Right hindlimb (tissue), 1 donor: ENCODE measurements at regions not wholly inside any gene's neighbourhood (a gene's known extent, or its start where the extent isn't known, plus 50 kb on each side); places are given as distances from the start of the nearest gene placed in this dataset.
A peak's percentile ranks its signal among the peaks of the same experiment; 100 is the strongest.
"Not testable (repeated sequence)": the region's sequence is repeated elsewhere in the genome, so short reads cannot be mapped to it uniquely, and the experiment has no call there.

Experiments
- DNase-seq: peaks from one replicate; pipeline ENCODE4 v3.0.0-alpha.2; 2018

DNA sequence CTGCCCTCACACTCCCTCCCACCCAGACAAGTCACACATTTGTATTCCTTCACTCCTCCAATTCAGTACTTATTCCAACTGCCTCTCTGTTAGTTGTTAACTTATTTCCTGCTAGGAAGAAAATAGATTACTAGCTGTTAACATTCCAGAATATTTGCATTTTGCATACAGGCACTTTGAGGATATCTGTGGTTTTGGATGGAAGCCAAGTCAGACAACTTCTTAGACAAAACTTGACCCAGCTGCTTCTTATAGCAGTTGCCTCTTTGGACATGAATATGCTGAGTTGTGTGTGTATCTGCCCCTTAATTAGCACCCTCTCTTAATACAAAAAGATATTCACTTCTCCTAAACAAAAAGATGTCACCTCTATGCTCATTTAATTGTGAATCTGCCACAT, 1280.6 kb upstream of the ACO1 start:
- no peak for DNase-seq

DNA sequence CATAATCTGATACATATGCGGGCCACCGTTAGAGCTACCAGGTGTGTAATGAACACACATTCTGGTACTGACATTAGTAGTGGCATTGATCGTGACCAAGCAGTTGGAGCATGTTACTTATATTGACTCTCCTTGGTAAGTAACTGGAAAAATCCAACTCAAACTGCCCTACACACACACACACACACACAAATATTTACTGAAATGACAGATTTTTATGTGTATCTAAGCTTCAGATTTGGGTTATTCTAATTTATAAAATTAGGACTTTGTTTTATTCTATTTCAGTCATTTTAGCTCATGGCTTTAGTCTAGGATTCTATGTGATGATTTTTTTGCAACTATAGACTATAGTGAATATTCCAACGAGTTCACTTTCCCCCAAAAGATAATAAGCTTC, 1280.2 kb upstream of the ACO1 start:
- DNase-seq, result no peak

DNA sequence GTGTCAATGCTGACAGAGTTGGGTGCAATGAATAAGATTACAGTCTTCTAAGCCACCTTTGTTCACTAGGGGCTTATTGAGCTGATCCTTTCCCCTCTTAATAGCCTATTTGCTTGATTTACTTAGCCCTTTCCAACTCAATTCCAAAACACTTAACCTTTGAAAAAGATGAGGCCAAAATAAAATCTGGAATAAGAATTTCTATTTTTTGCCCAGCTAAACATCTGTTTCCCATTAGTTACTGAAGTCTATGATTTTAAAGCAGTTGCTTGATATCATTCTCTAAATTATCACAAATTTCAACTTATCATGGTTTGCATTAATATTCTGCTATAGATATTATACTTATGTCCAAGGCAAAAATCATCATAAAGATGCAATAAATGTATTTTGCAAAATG, 1272.0 kb upstream of the ACO1 start:
- no peak for DNase-seq

DNA sequence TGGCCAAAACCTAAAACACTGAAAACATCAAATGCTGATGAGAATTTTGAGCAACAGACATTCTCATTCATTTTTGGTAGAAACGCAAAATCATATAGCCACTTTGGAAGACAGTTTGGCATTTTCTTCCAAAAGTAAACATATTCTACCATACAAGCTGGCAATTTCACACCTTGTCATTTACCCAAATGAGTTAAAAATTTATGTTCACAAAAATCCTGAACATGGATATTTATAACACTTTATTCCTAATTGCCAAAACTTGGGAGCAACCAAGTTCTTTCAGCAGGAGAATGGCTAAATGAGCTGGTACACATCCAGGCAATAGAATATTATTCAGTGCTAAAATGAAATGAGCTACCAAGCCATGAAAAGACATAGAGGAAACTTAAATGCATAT, 1270.1 kb upstream of the ACO1 start:
- no peak for DNase-seq

DNA sequence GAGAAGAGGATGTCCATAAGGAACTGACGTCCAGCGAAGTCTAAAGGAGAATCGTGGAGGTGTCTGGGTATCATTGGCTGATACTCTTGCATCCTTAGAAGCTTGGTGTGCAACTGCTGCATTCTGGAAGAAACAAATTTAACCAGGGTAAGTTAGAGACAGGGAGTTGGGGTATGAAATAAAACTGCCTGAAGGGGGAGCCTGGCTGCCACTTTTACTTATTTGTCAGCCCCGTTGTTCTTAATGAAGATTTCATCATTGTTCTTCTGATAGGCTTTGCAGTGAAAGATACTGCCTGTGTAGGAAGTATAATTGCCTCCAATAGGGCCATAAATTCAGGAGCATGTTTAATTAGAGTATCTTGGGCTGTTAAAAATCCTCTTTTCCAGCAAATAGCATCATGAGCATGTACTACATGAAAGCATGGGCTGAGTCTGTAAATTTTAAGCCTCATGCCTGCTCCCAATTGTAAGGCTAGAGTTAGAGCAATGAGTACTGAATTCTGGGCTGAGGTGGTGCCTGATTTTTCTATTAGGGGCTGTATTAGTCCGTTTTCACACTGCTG, 1264.5 kb upstream of the ACO1 start:
- no peak for DNase-seq

DNA sequence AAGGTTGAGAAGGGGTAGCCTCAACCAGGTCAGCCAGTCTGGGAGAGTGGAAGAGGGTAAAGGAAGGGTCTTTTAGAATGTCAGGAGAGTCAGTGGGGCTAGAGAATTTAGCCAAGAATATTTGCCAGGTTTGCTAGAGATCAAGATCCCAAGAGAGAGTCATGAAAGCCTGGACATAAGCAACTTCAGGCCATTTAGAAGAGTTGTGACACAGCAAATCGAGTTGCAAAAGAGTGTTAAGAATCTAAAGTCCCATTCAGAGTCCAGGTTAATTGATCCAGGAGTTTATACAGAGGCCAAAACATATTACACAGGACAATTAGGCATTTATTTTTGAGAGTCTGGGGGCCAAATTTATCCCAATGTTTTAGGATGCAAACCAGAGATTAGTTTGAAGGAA, 1260.1 kb upstream of the ACO1 start:
- DNase-seq, result no peak

DNA sequence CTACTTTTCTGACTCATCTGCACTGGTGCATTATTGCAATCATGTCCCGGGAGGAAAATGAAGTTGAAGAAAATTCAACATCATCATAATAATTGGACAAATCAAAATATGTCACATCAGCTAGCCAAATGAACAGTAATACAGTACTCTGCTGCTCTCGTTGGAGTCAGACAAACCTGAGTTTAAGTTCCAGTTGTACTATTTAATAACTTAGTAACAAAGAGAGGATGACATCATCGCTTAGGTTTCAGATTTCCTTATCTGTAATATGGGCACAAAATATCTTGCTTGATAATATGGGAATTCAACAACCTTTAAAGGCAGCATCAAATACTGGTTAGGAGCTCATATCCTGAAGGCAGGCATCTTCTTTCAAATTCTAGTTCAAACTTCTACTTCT, 1248.9 kb upstream of the ACO1 start:
- DNase-seq, result no peak

DNA sequence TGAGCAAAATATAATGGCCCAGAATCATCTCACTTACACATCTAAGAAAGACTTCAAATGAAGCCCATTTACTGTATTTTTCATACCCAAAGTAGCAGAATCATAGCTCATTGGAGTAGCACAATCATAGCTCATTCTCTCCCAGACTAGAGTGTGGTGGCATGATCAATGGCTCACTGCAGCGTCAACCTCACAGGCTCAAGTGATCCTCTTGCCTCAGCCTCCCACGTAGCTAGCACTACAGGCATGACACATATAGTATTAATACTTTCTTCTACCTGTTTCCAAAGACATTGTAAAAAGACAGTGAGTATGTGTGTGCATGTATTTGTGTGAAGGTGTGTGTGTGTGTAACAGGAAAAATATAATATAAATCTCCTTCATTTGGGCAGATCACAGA, 1247.9 kb upstream of the ACO1 start:
- DNase-seq, result no peak

DNA sequence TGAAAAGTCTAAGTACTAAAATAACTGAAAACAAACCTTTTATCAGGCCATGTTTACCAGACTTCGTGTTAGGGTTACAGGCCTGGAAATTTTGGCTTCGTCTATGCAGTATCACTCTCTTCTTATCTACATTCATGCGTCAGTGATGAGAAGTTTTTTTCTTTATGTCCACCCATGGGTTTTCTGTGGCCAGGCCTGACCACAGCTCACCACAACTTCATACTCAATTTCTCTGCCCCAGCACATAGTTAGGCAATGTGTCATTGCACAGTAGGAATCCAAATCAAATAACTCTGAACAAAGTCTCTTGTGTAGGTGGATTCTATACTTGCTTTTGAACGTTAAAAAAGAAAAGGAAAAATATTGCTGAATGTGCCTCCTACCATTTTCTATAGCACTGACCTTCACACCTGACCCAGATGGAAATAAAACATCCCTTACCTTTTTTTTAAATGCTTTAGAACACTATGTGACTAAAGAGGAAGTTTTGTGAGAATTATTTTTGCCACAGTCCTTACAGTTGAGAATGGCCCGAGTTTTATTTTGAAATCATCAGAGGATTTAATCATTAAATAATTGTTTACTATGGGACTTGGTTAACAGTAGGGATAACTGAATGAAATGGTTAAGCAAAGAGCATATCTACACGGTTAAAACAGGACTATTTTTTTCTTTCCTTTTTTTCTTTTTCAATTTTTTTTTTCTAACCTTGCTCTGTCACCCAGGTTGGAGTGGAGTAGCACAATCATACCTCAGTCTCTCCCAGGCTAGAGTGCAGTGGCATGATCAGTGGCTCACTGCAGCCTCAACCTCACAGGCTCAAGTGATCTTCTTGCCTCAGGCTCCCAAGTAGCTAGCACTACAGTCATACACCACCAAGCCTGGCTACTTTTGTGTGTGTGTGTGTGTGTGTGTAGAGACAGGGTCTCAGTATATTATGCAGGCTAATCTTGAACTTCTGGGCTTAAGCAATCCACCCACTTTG, 1247.0 kb upstream of the ACO1 start:
- no peak for DNase-seq

DNA sequence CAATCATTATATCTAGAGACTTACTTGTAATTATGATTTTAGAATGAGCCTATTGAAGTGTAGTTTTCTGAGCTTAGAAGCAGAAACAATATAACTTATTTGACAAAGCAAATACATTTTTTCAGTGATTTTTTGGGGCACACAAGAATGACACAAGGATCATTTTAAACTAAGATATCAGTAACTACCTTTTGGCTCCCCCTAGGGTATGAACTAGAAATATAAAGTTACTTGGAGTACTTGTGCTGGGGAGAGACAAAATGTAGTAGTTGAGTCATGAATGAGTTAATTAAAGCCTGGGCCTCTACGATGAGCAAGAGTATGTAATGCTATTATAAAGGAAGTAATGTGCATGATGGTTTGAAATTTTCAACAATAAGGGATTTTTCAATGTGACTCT, 1244.1 kb upstream of the ACO1 start:
- no peak for DNase-seq

DNA sequence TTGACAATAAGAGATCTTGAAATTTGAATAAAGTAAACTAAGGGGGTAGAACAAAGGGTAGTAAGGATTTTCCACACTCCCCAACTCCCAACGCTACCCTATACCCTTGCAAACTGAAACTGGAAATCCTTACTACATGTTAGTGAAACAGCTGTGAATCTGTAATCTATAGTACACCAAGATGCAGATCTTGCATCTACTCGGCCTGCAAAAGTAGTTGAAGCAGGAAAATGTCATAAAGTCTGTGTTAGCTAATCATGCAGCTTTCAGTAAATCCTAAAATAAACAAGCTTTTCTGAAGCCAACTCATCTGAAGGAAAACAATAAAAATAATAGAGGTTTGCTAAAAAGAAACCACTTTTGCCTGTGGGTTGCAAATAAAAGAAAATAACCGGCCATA, 1242.0 kb upstream of the ACO1 start:
- DNase-seq, result no peak

DNA sequence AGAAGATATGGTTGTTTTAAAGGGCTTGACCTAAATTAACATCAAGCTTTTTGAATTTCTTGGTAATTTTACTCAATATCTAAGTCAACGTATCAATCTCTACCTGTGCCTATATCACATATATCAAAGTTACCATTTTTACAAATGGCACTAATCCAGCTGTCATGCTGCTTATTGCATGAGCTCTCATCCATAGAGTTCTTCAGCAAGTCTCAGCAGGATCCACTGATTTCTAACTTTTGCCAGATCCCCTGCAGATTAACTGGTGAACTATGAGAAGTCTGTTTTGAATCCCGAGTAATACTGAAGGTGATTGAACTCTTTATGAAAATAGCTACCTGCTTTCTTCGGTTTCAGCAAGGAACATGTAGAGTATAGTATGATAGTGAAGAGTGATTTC, 1239.8 kb upstream of the ACO1 start:
- no peak for DNase-seq

DNA sequence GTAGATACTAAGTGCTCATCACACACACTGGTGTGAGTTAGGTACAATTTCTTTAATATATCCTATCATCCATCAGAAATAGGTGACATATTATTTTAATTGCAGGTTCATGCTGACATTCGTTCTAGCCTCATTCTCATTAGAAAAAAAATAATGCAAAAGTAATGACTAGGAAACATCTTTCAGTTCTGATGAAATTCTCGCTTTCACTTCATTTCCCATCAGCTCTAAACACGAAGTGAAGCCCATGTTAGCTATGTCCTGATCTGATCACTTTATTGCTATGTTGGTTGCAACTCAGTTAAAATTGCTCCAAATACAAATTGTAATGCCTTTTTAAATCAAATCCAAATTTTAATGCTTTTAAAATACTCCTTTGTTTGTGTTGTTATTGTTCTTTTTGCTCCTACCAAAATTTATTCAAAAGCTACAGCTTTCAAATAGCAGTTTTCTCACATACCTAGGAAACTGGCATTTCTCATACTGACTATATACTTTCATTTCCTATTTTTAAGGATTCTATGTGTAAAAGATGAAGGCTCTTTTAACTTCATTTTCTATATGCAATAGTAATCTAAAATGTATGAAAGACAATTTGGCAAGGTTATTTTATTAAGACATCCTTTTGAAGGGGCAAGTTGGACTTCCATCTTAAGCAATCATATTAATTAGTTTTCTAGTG, 1237.8 kb upstream of the ACO1 start:
- no peak for DNase-seq

DNA sequence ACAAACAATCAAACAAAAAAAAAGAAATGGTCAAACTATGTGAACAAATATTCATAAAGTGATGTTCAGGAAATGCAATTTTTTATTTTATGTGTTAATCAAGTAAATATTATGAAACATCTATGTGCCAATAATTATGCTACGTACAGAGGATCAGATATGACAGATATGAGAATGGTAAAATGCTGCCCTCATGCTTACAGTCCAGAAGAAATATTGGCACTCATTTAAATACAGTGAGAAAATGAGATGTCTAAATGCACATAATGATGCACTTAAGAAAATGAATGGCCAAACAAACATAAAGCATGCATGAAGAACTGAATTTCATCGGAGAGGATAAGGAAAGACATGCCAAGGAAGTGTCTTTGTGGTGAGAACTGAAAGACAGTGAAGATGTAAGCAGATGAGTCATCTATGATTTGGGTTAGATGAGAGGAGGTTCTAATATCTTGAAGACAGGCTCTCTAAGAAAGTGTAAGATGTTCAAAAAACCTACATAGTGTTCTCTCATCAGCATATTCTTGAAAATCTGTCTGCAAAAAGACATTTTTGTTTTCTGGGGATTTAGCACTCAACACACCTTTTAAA, 1231.1 kb upstream of the ACO1 start:
- DNase-seq, result no peak

DNA sequence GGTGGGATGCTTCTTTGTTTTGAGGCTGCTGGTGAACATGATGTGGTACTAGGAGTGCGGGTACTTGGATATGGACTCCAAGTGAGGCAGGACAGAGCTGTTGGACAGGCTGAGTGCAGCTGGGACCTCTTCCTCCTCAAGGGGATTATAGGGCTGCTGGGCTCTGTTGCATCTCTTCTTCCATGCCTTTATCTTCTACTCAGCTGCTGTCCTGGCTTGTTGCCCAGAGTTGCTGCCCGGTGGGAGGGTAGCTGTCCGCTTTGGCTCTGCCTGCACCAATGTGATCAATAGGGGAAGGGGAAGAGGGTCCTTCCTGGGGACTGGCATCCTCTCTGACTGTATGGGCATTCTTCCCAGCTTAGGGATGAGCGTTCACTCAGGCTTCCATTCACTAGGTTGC, 1217.9 kb upstream of the ACO1 start:
- peak; percentile 23 for DNase-seq

DNA sequence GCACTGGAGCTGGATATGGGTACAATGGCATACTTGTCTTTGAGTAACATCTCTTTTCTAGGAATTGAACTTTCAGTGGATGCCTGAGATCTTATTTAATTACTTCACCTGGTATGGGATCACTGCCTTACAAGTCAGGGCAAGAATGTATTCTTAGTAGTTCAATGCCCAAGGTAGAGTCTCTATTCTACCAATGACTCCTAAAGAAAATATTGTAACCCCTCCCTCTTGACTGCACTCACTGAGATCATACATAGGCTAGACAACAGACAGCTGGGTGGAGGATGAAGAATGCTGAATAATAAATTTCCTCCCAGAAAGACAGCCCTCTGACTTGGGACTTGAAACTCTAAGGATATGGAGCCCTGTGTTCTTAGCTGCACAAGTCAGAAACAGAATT, 1216.3 kb upstream of the ACO1 start:
- DNase-seq, result no peak

DNA sequence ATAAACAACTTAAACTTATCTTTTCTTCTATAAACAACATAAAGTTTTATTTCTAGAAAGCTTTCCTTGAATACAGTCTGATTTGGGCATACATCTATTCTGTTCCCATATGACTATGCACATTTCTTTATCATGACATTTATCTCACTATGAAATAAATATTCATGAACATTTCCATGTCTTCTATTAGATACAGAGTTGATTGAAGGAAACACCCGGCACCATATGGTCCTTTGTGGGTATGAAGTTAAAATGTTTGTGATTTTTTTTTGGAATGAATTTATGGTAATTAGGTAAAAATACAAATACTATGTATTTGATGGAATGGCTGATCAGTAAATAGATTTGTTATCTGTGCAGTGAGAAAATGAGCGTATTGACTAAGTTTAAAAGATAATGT, 1209.8 kb upstream of the ACO1 start:
- DNase-seq, result no peak

DNA sequence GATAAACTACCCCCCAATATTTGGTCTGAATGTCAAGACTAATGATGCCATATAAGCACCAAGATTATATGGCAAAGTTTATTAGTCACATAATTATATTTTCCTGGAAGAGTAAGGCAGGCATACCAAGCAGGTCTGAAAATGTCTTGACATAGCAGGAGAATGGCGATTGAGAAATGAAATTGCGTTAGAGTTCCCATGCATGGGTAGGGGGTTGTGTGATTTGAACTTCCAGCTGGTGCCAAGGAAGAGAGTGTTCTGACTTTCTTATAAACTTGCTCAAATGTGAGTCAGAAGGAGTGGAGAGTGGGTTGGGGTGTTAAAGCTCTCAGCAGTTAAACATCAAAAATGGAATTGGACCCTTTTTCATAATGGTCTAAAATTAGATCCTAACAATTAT, 1200.6 kb upstream of the ACO1 start:
- no peak for DNase-seq

DNA sequence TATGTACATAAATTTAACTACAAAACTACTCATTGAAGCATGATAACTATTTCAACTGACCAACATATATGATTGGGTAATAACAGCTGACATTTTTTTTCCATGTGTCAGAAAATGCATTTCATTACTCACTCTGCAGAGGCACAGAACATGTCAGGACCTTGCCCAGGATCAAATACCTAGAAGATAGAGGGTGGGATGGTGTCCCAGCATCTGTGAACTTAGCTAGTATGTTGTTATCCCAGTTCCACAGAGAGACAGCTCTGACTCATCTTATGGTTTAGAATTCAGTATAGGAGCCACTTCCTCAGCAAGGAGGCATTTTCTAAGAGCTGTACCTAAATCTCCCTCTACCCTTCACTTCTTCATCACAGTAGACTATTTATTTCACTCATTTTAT, 1198.6 kb upstream of the ACO1 start:
- DNase-seq, result no peak

DNA sequence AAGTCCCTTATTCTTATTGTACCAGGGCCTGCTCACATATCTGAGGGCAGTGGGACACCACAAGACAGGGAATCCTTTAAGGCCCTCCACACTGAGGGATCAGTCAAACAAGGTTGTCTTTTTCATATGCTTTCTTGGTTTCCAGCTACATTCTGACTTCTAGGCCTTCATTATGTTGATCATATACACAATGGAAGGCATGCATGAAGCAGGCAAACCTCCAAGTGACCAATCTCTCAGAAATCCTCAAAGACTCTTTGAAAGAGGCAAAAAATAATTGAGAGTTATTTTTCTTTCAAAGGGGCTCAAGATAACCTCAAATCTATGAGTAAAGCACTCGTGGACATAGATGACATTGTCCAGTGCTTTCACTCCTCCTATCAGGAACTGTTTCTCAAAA, 1195.9 kb upstream of the ACO1 start:
- DNase-seq, result no peak

DNA sequence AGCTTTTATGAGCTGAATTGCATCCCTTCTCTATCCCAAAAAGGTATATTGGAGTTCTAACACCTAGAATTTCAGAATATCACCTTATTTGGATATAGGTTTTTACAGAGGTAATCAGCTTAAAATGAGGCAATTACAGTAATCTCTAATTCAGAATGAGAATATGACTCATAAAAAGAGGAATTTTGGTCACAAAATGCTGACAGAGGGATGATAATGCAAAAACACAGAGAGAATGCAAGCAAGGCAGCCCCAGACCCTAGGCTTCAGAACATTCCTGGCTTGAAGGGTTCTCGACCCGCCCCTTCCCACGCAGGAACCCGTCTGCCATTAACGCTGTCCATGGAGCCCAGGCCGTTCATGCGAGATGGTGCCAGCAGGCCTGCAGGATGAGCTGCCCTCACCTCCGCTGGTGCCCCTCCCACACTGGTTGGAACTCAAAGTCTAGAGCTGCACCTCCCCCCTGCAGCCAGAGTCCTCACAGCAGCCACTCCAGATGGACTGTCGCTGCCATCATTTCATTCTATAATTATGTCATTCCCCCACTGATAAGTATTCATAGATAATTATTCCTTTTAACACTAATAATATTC, 1173.4 kb upstream of the ACO1 start:
- DNase-seq, result peak; percentile 13

DNA sequence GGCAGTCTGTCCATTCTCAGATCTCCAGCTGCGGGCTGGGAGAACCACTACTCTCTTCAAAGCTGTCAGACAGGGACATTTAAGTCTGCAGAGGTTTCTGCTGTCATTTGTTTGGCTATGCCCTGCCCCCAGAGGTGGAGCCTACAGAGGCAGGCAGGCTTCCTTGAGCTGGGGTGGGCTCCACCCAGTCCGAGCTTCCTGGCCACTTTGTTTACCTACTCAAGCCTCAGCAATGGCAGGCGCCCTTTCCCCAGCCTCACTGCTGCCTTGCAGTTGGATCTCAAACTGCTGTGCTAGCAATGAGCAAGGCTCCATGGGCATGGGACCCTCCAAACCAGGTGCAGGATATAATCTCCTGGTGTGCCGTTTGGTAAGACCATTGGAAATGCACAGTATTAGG, 1154.5 kb upstream of the ACO1 start:
- not testable (repeated sequence) for DNase-seq

DNA sequence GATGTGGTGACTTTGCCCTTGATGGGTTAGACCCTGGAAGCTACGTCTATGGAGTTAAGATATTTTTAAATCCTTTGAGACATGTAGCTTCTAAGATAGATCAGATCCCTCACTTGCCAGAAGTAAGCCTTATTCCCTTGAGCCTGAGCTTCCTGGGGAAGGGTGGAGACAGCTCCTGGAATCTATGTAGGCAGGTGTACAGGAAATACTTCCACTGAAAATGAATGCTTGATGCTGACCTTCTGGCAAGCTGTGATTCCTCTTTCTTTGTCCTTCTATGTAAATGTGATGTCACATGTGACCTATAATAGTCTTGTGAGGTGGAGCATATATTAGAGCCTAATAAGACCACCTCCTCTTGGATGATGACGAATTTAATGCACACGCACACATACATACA, 1152.0 kb upstream of the ACO1 start:
- no peak for DNase-seq
